NCI-H510A (cell line): ENCODE measurements at regions not wholly inside any gene's neighbourhood (a gene's known extent, or its start where the extent isn't known, plus 50 kb on each side); places are given as distances from the start of the nearest gene placed in this dataset.

ENCODE experiments used
- DNase-seq: peaks from one replicate; lab custom pipeline; 2025; lab: John Stamatoyannopoulos, UW

DNA sequence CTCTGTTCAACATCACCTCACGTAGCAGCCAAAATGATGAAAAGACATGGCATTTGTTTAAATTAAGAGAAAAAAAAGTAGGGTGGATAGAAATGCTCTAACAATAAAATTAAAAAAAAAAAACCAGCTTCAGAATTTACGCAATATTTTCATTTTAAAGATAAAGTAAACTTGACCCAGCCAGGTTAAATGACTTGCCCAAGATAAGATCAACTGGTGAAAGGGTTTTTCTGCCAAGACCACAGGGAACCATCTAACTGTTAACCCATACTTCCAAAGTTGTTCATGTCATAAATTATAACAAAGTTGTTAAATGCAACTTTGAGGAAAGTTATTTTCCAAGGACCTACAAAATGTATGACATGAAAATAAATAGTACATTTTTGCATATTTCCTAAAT, 129.6 kb upstream of the SOX5 start:
- DNase-seq: no peak

DNA sequence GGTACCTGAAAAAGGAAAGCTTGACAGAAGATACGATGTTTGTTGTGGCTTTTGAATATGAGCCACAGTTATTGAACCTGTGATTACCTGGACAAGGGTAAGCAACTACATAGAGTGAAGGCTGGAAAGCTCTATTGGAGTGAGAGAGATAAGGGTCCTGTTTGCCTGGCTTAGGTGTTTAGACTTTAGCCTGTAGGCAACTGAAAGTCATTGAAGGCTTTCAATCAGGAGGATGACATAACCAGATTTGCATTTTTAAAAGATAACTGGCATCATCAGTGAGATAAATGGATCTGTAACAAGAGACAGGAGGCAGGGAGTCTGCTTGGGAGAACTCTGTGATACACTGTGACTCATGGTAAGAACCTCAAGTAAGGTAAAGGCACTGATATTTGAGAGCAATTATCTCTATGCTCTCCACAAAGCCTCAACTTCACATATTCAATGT, 128.9 kb upstream of the SOX5 start:
- DNase-seq: no peak

DNA sequence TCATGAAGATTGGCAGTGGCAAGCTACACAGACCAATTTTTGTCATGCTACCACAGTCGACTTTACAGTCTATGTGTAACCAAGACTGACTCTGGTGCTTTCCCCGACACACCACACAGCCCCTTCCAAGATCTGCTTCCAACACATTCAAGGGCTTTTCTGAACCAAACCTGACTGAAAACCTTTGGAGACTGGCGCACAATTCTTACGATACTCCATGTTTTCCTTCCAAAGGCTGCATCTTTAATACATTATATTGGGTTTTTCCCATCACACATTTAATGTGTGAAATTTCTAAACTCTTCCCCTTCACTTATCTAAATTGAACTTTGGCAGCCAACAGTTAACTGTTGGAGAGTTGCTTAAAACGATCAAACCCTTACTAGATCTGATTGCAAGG, 127.7 kb upstream of the SOX5 start:
- DNase-seq: no peak

DNA sequence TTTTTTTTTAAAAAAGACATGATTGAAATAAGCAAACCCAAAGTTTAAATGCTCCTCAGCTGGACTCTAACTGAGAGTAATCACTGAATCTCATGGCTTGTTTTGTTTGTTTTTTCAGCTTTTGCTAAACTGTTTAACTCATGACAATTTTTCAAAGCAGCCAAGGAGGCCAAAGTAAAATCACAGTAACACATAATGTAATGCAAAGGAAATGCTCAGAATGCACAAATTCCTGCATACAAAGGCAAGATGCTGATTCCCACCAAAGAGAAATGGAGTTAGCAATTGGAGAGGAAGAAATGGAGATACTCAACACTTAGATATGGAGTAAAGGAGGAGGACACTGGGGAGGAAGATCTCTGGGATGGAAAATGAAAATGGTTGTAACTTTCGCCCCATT, 126.2 kb upstream of the SOX5 start:
- DNase-seq: no peak

GRCh38 chr12:24073170-24073810, 123.8 kb upstream of the SOX5 start:
- no peak for DNase-seq

DNA sequence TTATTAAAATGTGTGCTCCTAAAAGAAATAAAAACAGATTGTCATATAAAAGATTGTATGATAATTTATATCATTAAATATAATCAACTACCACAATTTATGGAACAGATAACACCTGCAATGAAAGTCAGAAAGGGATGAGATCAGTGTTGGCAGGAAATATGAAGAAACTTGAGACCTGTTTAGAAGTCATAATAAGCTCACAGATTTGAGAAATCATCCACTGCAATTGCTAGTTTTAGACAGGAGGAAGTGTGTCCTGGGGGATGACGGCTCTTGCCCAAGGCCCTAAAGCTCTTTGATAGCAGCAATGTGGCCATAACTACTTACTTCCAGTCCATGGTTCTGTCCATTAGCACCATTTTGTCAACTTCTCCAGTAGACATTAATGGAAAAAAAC, 122.8 kb upstream of the SOX5 start:
- no peak for DNase-seq

- DNase-seq: no peak
Measured at GRCh38 chr12:24071842-24072241, 122.4 kb upstream of the SOX5 start.

DNA sequence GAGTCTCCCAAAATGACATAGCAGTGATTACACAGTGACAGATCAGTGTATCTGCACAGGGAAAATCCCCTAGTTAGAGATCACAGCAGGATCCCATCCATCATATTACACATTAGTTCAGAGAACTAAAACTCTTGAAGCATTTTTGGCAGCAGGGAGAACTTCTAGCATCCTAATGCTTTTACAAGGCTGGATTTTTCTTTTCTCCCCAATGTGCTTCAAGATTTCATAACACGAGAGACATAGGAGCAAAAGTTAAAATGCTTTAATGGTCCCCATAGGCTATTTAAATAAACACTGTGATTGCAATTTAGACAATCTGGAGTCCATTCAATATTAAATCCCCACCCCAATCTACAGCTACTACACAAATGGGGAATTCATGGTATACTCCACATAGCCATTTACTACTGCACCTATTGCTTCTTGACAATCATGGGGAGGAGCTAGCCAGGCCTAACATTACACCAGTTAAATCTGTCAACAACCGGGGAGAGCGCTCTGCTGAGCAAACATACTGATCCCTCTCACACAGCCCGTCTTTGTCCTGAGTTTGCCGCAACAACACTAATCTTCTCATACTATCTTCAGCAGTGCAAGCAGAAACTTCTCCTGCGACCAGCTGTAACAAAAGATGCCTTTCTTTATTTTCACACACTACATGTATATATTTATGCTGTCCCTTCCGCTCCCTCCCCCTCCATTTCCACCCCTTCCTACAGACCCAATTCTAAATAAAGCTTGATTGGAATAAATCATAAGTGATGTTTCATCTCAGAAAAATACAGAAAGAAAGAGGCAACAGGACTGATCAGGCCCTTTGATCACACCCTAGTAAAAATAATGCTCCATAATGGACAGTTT, 120.3 kb upstream of the SOX5 start:
- peak; percentile 16 for DNase-seq

GRCh38 chr12:24066865-24067264, 117.4 kb upstream of the SOX5 start:
- no peak for DNase-seq

- DNase-seq: no peak
Measured at GRCh38 chr12:24066097-24066496, 116.6 kb upstream of the SOX5 start.

DNA sequence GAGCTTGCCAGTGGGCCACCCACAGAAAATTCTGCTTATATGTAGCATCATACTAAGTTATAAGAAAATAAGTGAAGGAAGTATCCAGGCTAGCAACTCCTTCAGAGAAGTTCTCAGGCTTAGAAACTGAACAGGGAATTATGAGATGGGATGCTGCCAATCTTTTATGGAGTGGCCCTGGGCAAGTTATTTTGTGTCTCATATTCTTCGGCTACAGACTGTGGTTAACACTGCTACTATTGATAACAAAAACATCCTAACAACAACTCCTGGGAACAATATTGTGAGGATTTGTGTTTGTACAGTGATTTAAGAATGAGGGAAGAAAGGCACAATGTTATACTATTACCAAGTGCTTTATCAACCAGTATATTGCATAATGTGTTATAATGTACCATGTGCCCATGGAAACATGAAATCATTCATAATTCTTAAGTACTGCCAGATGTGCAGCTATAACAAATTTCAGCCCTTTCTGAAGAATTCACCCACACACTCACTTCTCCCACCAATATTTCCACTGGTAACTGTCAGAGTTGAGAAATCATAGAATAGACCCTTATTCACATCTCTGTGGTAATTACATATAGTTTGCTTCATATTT, 113.3 kb upstream of the SOX5 start:
- DNase-seq: no peak

DNA sequence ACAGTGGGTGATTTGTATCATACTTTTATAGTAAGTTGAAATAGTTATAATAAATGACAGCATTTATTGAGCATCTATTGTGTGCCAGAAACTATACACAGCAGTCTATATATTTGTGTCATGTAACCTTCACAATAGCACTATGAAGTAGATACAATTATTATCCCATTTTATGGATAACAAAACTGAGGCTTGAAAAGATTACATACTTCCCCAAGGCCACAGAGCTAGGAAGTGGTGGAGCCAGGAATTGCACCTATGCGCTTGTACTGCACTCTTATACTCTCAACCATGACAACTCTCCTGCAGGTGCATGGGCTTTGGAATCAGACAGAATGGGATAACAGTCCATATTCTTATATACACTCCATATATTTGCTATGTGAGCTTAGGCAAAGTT, 110.6 kb upstream of the SOX5 start:
- no peak for DNase-seq

DNA sequence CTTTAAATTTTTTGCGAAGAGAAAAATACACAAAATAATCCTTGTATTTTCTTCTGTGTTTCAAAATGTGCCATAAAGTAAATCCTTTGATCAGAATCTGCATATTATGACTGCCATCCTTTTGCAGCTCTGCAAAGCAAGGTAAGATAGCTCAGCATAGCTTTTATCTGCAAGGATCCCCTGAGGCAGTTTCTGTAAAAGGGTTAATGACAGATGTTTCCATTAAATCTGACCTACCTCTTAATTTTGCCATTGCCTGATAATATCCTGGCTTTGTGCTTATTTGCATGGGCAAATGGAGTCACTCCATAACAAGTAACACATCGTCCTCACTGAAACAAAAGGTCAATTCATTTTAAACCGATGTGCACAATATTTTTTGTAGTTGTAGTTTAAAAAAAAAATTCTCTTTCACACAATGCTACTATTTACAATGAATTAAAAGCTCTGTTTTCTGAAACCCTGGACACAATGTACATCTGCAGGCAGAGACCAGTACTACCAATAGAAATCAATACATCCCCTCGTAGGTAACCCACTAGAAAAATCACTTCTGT, 108.5 kb upstream of the SOX5 start:
- DNase-seq: no peak

DNA sequence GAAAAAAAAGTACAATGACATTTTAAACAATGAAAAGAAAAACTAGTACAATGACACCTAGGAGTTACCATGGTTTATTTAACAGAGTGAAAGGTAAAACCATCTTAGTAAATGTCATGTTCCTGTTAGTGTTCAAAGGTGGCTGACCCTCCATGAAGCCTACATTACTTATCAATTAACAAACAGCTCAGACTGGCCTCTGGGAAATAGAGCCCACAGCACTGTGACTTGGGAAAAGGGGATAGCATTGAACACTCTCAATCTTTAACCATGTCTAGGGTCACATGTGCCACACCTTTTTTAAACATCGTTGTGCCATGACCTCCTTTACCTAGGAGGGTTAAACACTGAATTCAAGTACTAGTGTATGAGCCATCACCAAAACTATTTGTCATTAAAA, 106.3 kb upstream of the SOX5 start:
- DNase-seq: no peak

DNA sequence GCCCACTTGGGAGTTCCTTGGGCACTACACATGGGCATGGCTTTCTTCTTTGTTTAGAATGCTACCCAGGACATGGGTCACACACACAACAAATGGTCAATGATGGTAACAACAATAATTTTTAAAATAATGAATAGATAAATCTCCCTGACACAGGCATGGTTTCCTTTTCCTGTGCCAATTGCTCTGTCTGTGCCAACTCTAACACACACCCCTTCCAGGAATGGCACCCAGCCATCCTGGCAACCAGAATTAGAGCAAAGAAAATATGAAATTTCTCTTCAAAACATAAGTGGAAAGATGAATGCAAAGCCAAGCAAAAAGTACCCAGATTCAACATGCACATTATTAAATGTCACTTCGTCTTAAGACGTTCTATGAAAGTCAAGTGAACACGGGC, 104.9 kb upstream of the SOX5 start:
- DNase-seq: no peak

GRCh38 chr12:24049728-24050127, 100.3 kb upstream of the SOX5 start:
- DNase-seq: no peak

DNA sequence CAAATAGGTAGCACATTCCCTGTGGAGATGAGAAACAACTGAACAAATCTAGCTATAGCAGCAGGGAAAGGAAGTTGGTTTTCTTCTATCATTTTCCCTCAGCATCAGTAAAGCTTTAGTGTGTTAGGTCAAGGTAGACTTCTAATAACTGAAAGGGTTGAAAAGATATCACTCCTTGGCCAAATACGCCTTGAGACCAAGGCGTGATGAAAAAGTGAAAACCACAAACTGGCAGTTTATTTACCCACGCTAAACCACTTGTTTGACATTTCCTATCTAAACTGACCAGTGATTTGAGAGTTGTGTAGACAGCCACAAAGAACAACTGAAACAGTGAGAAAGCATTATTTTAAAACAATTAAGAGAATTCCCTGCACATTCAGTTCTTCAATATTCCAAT, 99.6 kb upstream of the SOX5 start:
- no peak for DNase-seq

DNA sequence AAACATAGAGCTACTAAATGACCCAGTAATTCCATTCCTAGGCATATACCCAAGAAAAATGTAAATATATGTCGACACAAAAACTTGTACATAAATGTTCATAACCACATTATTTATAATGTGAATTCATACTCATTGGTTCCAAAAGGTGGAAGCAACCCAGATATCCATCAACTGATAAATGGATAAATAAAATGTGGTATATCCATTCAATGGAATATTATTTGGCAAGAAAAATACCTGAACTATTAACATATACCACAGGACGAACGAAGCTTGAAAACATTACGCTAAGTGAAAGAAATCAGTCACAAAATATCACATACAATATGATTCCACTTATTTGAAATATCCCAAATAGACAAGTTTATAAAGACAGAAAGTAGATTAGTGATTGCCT, 99.0 kb upstream of the SOX5 start:
- DNase-seq: no peak

DNA sequence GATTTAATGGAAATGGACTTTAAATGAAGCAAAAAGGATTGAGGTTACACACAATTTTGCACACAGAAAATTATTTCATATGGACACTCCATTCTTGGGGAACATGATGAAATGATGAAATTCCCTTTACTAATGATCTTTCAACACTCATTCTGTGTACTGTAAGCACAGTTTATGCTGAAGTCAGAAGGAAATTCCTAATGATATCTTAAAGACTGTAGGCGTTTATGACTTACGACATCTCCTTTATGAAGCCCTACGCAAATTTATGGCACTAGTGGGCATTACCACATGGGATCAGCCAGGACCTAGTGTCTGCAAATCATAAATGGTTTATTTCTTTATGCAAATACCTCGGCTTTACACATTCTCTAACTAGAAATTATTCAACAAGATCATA, 97.9 kb upstream of the SOX5 start:
- no peak for DNase-seq

- no peak for DNase-seq
Measured at GRCh38 chr12:24045816-24046257, 96.4 kb upstream of the SOX5 start.

DNA sequence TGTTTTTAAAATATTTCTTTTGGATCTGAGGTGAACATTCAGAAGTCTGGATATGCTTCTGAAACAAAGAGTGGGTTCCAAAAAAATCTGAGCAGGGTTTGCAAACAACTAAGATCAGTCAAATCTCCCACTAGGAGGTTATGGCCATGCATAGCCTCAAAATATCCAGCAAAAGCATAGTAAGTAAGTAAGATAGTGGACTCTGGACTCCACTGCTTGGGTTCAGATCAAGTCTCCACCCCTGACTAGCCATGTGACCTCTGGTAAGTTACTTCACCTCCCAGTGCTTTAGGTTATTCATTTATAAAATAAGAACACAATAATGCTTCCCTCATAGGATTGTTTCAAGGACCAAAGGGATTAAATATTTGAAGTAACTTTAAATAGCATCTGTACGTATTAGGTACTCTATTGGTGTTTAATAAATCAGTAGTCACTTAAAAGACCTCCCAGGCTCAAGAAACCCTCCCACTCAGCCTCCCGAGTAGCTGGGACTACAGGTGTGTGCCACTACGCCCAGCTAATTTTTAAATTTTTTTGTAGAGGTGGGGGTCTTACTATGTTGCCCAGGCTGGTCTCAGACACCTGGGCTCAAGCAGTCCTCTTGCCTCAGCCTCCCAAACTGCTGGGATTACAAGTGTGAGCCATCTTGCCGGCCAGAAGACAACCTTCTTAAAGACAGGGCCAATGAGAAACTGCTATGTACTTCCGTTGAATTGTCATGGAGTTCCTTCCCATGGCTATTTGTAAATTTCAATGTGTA, 95.7 kb upstream of the SOX5 start:
- no peak for DNase-seq

GRCh38 chr12:24042651-24043050, 93.2 kb upstream of the SOX5 start:
- no peak for DNase-seq
